ENCODE measurements at regions not wholly inside any gene's neighbourhood (a gene's known extent, or its start where the extent isn't known, plus 50 kb on each side); places are given as distances from the start of the nearest gene placed in this dataset.

- H3K4me1 ChIP-seq: no peaks in the 10 kb centered on the region
- no peak for TF ChIP-seq CTCF (IDR thresholded peaks at IDR 0.05)
- H3K27me3 ChIP-seq: no peaks in the 10 kb centered on the region
- no peaks in the 10 kb centered on the region for H3K36me3 ChIP-seq
- H3K27ac ChIP-seq: no peak overlapping the region
- H3K4me3 ChIP-seq: no peak overlapping the region
- peak in 1 of 4 donors; percentile 38 for DNase-seq
- intact Hi-C loops (cut with DNase I): no loop called here
- ATAC-seq: no peak
- H3K9me3 ChIP-seq: no peaks in the 10 kb centered on the region
Measured at GRCh38 chr4:20572976-20573375, 127.3 kb upstream of the PACRGL start.

GRCh38 chr4:20574986-20575385, 125.3 kb upstream of the PACRGL start:
- intact Hi-C loops (cut with DNase I): no loop called here
- Histone ChIP-seq H3K4me3 (no peak overlapping the region), H3K27ac (no peak overlapping the region), H3K4me1 (no peaks in the 10 kb centered on the region), H3K36me3 (no peaks in the 10 kb centered on the region), H3K9me3 (no peaks in the 10 kb centered on the region), H3K27me3 (no peaks in the 10 kb centered on the region)
- DNase-seq (peak in 1 of 4 donors; percentile 34), ATAC-seq (no peak)
- TF ChIP-seq CTCF (IDR thresholded peaks at IDR 0.05): no peak

- TF ChIP-seq CTCF (IDR thresholded peaks at IDR 0.05): no peak
- DNase-seq (no peak), ATAC-seq (no peak)
- H3K9me3 ChIP-seq: no peaks in the 10 kb centered on the region
- no peak overlapping the region for H3K27ac ChIP-seq
- intact Hi-C loops (cut with DNase I): no loop called here
- no peaks in the 10 kb centered on the region for H3K36me3 ChIP-seq
- H3K4me1 ChIP-seq: no peaks in the 10 kb centered on the region
- H3K27me3 ChIP-seq: no peaks in the 10 kb centered on the region
- no peak overlapping the region for H3K4me3 ChIP-seq
Measured at GRCh38 chr4:20575486-20575885, 124.8 kb upstream of the PACRGL start.

- no peaks in the 10 kb centered on the region for H3K27me3 ChIP-seq
- no peaks in the 10 kb centered on the region for H3K9me3 ChIP-seq
- no peaks in the 10 kb centered on the region for H3K36me3 ChIP-seq
- intact Hi-C loops (cut with DNase I): no loop called here
- no peak for ATAC-seq
- H3K27ac ChIP-seq: no peak overlapping the region
- H3K4me1 ChIP-seq: no peaks in the 10 kb centered on the region
- TF ChIP-seq CTCF (IDR thresholded peaks at IDR 0.05): no peak
- H3K4me3 ChIP-seq: no peak overlapping the region
- peak in 1 of 4 donors; percentile 13 for DNase-seq
Measured at GRCh38 chr4:20576861-20577260, 123.4 kb upstream of the PACRGL start.

- DNase-seq: no peak
- Histone ChIP-seq H3K4me1 (no peaks in the 10 kb centered on the region), H3K9me3 (no peaks in the 10 kb centered on the region), H3K36me3 (no peaks in the 10 kb centered on the region), H3K4me3 (no peak overlapping the region), H3K27ac (no peak overlapping the region), H3K27me3 (no peaks in the 10 kb centered on the region)
- intact Hi-C loops (cut with DNase I): no loop called here
- TF ChIP-seq CTCF (IDR thresholded peaks at IDR 0.05): no peak
- no peak for ATAC-seq
Measured at GRCh38 chr4:20577702-20578101, 122.6 kb upstream of the PACRGL start.

Measured in left lung (tissue), 4 donors.